ENCODE measurements at regions not wholly inside any gene's neighbourhood (a gene's known extent, or its start where the extent isn't known, plus 50 kb on each side); places are given as distances from the start of the nearest gene placed in this dataset.

GRCh38 chr5:128905568-128906110 is 59.6 kb upstream of the SLC27A6 start:
- 28 to 43% (median 34%) methylated on average over 4 of the region's 4 CpGs for WGBS, 3 donors
- FAIRE-seq = peak; percentile 19
- H3K27me3 ChIP-seq (ENCODE audit: control insufficient read depth in 3 of 3, insufficient read depth in 3 of 3, low read length in 3 of 3) = no peaks in the 10 kb centered on the region

DNA sequence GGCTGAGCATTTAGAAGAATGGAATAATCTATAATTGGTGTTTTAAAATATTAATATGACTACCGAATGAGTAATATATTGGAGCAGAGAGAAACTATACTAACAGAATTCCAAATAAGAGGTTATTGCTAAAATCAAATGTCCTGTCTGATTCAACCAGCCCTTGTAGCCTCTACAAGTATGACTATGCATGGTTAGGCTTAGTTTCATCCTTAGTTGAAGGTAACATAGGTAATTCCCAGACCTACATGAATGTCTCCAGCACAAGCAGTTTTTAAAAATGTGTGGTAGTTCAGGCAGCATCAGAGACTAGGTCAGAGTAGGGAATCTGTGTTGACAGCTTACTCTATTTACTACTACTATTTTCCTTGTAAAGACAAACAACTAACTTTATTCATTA is 51.7 kb upstream of the SLC27A6 start:
- H3K27me3 ChIP-seq (ENCODE audit: control insufficient read depth in 3 of 3, insufficient read depth in 3 of 3, low read length in 3 of 3) = no peaks in the 10 kb centered on the region
- no peaks in the 10 kb centered on the region for H3K36me3 ChIP-seq (ENCODE audit: control insufficient read depth in 3 of 3, insufficient read depth in 2 of 3, low read depth in 1 of 3, low read length in 3 of 3)
- FAIRE-seq (no peak), DNase-seq (no peak)
- H3K4me1 ChIP-seq (ENCODE audit: control insufficient read depth in 3 of 3, insufficient read depth in 2 of 3, low read depth in 1 of 3, low read length in 2 of 3) = no peaks in the 10 kb centered on the region
- WGBS, 3 donors = 79 to 92% (median 84%) methylated on average over 1 of the region's 1 CpG
- no peak overlapping the region for H3K27ac ChIP-seq (ENCODE audit: low read depth in 1 of 3, low read length in 2 of 3)
- H3K9me3 ChIP-seq (ENCODE audit: control insufficient read depth in 2 of 2, insufficient read depth in 1 of 2, low read depth in 1 of 2, low read length in 1 of 2) = no peaks in the 10 kb centered on the region
- H3K4me3 ChIP-seq (ENCODE audit: low read depth in 1 of 3, low read length in 3 of 3) = no peak overlapping the region

More at GRCh38 chr5:128905568-128906110, 59.6 kb upstream of the SLC27A6 start:
- Histone ChIP-seq H3K9me3 (ENCODE audit: control insufficient read depth in 2 of 2, insufficient read depth in 1 of 2, low read depth in 1 of 2, low read length in 1 of 2) (no peaks in the 10 kb centered on the region), H3K4me1 (ENCODE audit: control insufficient read depth in 3 of 3, insufficient read depth in 2 of 3, low read depth in 1 of 3, low read length in 2 of 3) (no peaks in the 10 kb centered on the region), H3K4me3 (ENCODE audit: low read depth in 1 of 3, low read length in 3 of 3) (no peak overlapping the region), H3K36me3 (ENCODE audit: control insufficient read depth in 3 of 3, insufficient read depth in 2 of 3, low read depth in 1 of 3, low read length in 3 of 3) (no peaks in the 10 kb centered on the region), H3K27ac (ENCODE audit: low read depth in 1 of 3, low read length in 2 of 3) (no peak overlapping the region)
- DNase-seq = peak; percentile 59 to 69

Measured in small intestine (tissue), 7 donors.